ENCODE measurements at regions not wholly inside any gene's neighbourhood (a gene's known extent, or its start where the extent isn't known, plus 50 kb on each side); places are given as distances from the start of the nearest gene placed in this dataset.
"Not testable (repeated sequence)": the region's sequence is repeated elsewhere in the genome, so short reads cannot be mapped to it uniquely, and the experiment has no call there.

DNA sequence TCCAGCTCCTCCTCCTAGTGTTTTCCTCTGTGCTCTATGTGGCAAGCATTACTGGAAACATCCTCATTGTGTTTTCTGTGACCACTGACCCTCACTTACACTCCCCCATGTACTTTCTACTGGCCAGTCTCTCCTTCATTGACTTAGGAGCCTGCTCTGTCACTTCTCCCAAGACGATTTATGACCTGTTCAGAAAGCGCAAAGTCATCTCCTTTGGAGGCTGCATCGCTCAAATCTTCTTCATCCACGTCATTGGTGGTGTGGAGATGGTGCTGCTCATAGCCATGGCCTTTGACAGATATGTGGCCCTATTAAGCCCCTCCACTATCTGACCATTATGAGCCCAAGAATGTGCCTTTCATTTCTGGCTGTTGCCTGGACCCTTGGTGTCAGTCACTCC lies 64.0 kb downstream of the OR4F15 start:
- not testable (repeated sequence) for DNase-seq (ENCODE audit: low read depth); H3K36me3 ChIP-seq (ENCODE audit: control insufficient read depth, insufficient read depth, low read length); FAIRE-seq; H3K27me3 ChIP-seq (ENCODE audit: control insufficient read depth, insufficient read depth, low read length); H3K4me3 ChIP-seq (ENCODE audit: low read depth, low read length)

DNA sequence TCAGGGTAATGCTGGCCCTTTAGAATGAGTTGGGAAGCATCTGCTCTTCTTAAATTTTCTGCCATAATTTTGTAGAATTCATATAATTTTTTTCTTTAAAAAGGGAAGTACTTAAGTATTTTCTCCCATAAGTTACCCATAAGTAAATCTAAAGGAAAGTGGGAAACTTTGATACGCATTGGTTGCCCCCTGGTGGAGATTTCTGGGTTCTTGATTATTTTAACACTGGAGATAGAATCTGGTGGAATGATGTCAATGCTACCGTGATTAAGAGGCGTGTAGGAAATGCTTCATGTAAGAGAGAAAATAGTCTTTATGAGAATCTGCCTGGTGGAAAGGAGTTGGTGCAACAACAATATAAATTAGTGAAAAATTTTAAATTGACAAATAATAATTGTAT lies 65.6 kb downstream of the OR4F15 start:
- H3K27me3 ChIP-seq (ENCODE audit: control insufficient read depth, insufficient read depth, low read length); FAIRE-seq; H3K36me3 ChIP-seq (ENCODE audit: control insufficient read depth, insufficient read depth, low read length); H3K4me3 ChIP-seq (ENCODE audit: low read depth, low read length): not testable (repeated sequence)
- peak; percentile 2 for DNase-seq (ENCODE audit: low read depth)

DNA sequence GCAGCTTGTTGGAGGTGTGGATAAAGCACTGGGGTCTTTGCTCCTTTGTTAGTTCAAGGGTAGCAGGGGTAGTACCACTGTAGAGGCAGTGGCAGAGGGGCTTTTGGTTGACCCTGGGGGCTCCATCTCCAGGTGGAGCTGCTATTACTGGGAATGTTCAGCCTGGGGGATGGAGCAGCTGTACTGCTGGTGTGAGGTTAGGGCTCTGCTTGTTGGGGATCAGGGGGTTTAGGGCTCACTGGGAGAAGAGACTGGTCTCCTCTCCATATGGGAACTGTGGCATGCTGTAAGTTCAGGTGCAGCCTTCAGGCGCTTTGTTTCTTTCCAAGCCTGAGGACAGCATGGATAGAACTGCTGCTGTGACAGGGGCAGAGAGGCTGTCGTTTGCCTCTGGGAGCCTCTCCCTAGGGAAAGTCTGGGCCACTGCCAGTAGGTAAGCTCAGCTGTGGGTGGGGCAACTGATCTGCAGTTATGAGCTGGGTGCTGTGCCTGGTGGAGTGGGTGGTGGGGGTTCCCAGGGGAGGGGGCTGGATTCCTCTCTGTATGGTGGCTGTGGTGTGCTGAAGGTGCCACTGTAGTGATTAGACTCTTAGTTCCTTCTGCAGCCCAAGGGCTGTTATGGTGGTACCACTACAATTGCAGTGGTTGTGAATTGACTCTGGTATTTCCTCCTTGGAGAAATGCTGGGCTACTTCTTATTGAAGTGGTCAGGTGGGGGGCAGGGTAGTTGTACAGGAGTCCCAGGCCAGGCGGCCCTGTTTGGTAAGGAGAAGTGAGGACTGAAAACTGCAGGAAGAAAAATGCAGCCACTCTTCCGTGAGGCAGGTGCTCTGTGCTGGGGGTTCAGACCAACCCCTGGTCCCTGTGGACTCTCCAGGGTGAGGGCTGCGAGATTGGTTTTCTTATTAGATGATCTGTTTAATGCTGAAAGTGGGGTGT lies 100.6 kb downstream of the OR4F15 start:
- H3K36me3 ChIP-seq (ENCODE audit: control insufficient read depth, insufficient read depth, low read length); H3K27me3 ChIP-seq (ENCODE audit: control insufficient read depth, insufficient read depth, low read length); H3K4me3 ChIP-seq (ENCODE audit: low read depth, low read length); DNase-seq (ENCODE audit: low read depth); FAIRE-seq: not testable (repeated sequence)

DNA sequence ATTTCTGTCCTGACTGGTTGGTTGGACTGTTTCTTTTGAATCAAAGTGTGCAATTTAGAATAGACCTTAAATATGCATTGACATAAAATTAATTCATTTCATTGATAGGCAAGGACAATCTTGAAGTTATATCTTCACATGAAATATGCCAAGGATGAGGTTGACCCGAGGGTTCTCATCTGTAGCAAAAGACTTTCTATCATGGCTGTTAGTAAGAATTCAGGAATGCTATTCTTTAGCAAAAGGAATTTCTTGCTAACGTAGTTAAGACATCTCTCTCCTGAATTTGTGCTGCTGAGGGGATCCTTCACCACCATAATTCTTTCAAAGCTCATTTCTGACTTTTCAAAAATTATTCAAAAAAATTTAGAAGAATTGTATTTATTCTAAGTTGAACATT lies 112.6 kb downstream of the OR4F15 start:
- not testable (repeated sequence) for FAIRE-seq; H3K4me3 ChIP-seq (ENCODE audit: low read depth, low read length)

DNA sequence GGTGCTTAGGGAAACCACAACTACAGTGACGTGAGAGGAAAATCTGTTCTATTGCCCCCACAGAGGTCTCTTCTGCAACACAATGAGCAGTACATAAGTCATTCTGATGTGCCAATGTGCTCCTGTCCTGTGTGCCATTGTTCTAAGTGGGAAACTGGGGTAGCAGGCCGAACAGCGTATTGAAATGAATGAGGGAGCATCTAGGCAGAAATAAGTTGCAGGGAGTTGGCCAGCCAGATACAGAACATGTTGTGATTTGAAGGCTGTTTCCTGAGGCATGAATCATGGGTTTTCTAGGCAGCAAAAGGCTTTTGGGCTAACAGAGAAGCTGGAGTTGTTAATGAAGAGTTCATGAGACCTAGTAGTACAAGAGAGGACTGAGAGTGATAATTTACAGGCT lies 122.5 kb downstream of the OR4F15 start:
- H3K27me3 ChIP-seq (ENCODE audit: control insufficient read depth, insufficient read depth, low read length); H3K4me3 ChIP-seq (ENCODE audit: low read depth, low read length); DNase-seq (ENCODE audit: low read depth); H3K36me3 ChIP-seq (ENCODE audit: control insufficient read depth, insufficient read depth, low read length); FAIRE-seq: not testable (repeated sequence)

More for the DNA sequence above, 112.6 kb downstream of the OR4F15 start:
- H3K36me3 ChIP-seq (ENCODE audit: control insufficient read depth, insufficient read depth, low read length); H3K27me3 ChIP-seq (ENCODE audit: control insufficient read depth, insufficient read depth, low read length); DNase-seq (ENCODE audit: low read depth): not testable (repeated sequence)

DNA sequence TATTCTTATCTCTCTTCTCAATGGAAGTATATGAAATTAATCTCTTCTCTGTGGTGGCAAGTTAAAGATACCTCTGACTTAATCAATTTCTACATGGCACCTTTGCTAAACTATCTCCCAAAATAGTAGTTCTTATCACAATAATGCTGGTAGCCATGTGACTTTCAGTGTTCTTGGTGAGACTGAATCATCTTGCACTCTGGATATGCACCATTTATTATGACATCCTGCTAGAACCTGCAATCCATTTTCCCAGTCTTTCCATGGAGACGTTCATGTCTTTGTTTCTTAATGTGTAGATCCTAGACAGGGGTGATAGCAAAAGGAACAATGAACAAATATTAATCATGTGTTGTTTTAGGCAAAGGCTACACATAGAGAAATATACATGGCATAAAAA lies 125.4 kb downstream of the OR4F15 start:
- DNase-seq (ENCODE audit: low read depth); FAIRE-seq: not testable (repeated sequence)

DNA sequence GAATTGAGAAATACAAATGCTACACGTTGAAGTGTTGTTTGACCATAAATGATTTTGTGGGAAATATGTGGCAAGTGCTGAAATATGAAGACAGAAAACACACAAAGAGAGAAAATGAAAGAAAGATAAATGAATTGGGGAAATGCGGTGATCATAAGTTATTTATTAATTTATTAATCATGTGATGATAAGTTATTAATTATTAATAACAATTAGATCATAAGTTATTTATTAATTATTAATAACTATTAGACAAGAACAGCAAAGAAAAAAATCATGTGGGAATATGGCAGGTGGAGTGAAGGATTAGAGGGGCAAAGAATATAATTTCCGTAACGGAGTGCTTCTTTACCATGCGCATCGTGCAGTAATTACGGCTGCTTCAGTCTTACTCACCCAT lies 126.6 kb downstream of the OR4F15 start:
- not testable (repeated sequence) for H3K4me3 ChIP-seq (ENCODE audit: low read depth, low read length); DNase-seq (ENCODE audit: low read depth); H3K36me3 ChIP-seq (ENCODE audit: control insufficient read depth, insufficient read depth, low read length); H3K27me3 ChIP-seq (ENCODE audit: control insufficient read depth, insufficient read depth, low read length); FAIRE-seq

More for the DNA sequence above, 125.4 kb downstream of the OR4F15 start:
- not testable (repeated sequence) for H3K36me3 ChIP-seq (ENCODE audit: control insufficient read depth, insufficient read depth, low read length); H3K27me3 ChIP-seq (ENCODE audit: control insufficient read depth, insufficient read depth, low read length); H3K4me3 ChIP-seq (ENCODE audit: low read depth, low read length)

DNA sequence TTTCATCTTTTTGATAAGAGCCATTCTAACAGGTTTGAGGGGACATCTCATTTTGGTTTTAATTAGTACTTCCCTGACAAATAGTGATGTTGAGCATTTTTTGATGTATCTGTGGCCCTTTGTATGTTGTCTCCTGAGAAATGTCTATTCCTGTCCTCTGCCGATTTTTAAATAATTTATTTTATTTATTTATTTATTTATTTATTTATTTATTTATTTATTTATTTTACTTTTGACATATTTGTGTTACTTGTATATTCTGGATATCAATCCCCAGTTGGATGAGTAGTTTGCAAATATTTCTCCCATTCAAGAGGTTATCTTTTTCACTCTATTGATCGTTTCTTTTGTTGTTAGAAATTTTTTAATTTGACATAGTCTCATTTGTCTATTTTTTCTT lies 133.9 kb downstream of the OR4F15 start:
- H3K27me3 ChIP-seq (ENCODE audit: control insufficient read depth, insufficient read depth, low read length); H3K36me3 ChIP-seq (ENCODE audit: control insufficient read depth, insufficient read depth, low read length); FAIRE-seq: not testable (repeated sequence)

DNA sequence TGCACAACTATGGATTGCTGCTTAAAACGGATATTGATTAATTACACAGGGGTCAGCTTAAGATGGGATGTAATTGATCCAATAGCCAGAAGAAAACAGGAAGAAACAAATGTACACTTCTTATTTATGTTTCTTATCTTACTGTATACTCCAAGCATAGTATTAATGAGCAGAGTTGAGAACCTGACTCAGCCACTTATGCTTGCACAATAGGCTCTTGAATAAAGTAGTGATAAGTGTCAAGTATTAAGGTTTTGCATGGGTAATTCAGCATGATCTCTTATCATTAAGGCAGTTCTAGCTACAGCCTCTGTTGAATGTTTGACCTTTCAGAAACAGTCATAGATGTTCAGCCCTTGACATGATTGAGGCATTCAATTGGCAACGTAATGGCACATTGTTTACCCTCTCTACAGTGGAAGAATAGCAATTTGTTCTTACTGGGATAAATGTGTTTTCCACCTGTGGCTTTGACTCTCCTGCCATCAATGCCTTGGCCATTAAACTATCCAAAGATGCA lies 136.5 kb downstream of the OR4F15 start:
- not testable (repeated sequence) for H3K4me3 ChIP-seq (ENCODE audit: low read depth, low read length); H3K27me3 ChIP-seq (ENCODE audit: control insufficient read depth, insufficient read depth, low read length); FAIRE-seq; DNase-seq (ENCODE audit: low read depth); H3K36me3 ChIP-seq (ENCODE audit: control insufficient read depth, insufficient read depth, low read length)

More for the DNA sequence above, 133.9 kb downstream of the OR4F15 start:
- DNase-seq (ENCODE audit: low read depth); H3K4me3 ChIP-seq (ENCODE audit: low read depth, low read length): not testable (repeated sequence)

DNA sequence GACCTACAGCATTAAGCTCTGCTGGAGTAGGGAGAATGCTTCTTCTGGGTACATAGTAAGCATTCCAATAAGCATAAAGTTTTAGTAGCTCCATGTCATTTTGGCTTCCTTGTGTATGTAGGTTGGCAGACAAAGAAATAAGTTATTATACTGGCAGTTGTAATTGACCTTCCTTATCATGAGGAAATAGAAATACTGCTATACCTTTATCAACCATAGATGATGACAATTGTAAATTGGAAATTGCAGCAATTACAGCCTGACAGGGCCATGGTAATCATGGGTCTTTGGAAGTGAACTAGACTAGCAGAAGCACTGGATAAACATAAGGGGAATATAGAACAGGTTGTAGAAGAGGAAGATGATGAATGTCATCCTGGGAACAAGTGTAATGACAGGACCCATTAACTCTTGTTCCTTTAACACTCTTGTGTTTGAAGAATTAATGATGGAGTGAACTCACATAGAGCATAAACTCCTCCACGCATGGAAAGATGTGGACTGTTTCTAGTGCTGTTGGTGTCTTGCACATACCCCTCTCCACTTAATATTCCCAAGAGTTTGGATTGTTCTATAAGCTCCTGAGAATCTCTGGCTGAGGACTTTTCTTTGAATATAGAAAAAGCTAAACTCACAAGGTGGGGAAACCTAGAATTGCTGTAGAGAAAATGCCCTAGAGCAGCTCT lies 137.5 kb downstream of the OR4F15 start:
- FAIRE-seq; H3K36me3 ChIP-seq (ENCODE audit: control insufficient read depth, insufficient read depth, low read length): not testable (repeated sequence)

DNA sequence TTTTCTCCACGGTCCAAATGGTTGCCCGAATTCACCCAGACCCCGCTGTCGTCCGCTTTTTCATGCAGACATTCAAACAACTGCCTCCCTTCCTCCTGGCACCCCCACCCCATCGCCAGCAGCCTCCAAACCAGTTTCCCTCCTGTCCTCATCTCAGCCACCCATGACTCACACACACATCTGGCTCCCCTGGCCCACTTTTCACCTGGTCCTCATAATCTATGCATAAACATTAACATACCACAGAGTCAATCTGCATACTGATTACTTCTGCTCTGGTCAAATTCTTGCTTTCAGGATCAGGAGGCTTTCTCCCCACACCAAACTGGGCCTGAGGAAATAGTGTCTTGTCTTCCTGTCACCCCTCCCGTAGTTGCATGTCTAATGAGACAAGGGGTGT lies 142.0 kb downstream of the OR4F15 start:
- H3K27me3 ChIP-seq (ENCODE audit: control insufficient read depth, insufficient read depth, low read length); H3K36me3 ChIP-seq (ENCODE audit: control insufficient read depth, insufficient read depth, low read length); DNase-seq (ENCODE audit: low read depth); FAIRE-seq; H3K4me3 ChIP-seq (ENCODE audit: low read depth, low read length): not testable (repeated sequence)

More for the DNA sequence above, 137.5 kb downstream of the OR4F15 start:
- not testable (repeated sequence) for H3K27me3 ChIP-seq (ENCODE audit: control insufficient read depth, insufficient read depth, low read length); H3K4me3 ChIP-seq (ENCODE audit: low read depth, low read length); DNase-seq (ENCODE audit: low read depth)

DNA sequence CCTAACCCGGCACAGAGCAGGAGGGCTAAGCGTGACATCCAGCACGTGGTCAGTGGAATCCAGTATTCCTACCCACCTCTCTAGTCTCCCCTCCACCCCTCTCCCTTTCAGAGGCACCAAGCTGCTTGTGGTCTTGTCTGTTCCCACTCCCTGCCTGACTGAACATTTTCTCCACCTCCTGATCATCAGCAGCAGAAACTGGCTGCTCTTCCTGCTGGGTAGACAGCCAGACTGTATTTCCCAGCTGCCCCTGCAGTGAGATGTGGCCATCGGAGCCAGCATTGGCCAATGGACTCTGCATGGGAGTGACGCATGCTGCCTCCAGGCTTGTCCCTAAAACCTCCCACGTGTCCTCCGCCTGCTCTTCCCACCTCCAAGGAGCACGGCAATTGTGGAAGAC lies 143.8 kb downstream of the OR4F15 start:
- not testable (repeated sequence) for H3K4me3 ChIP-seq (ENCODE audit: low read depth, low read length); H3K27me3 ChIP-seq (ENCODE audit: control insufficient read depth, insufficient read depth, low read length); FAIRE-seq; H3K36me3 ChIP-seq (ENCODE audit: control insufficient read depth, insufficient read depth, low read length); DNase-seq (ENCODE audit: low read depth)

DNA sequence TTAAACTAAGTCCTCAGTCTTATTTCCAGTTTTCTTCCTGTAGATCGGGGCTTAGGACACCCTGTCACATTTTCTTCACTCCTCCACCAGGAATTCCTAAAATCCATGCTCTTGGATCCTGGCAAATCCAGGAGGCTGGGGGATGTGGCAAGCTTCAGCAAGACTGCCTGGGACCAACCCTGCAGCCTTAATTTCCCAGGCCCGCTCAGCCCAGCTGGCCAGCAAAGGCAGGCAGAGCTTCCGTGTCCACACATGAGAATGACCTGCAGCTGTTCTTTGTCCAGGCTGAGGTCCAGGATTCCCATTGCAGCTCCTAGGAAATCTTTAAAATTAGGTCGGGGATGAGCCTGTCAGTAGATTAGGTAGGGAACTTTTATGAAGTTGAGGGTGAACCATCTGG lies 146.7 kb downstream of the OR4F15 start:
- not testable (repeated sequence) for H3K4me3 ChIP-seq (ENCODE audit: low read depth, low read length); FAIRE-seq; DNase-seq (ENCODE audit: low read depth); H3K27me3 ChIP-seq (ENCODE audit: control insufficient read depth, insufficient read depth, low read length); H3K36me3 ChIP-seq (ENCODE audit: control insufficient read depth, insufficient read depth, low read length)

DNA sequence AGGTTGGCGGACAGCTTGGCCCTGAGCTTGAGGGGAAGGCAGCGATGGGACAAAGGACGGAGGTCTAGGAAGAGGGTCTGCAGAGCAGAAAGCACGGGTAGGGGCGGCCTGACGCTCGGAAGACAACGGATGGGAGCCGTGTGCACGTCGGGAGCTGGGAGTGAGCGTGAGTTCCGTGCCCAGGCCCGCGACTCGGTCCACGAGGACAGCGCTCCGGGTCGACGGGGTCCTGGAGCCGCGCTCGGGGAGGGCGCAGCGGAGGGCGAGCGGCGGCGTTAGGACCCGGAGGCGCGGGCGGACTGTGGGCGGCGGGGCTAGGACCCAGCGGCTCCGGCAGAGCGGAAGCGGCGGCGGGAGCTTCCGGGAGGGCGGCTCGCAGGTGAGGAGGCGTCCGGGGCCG lies 149.3 kb downstream of the OR4F15 start:
- not testable (repeated sequence) for H3K36me3 ChIP-seq (ENCODE audit: control insufficient read depth, insufficient read depth, low read length); FAIRE-seq; H3K27me3 ChIP-seq (ENCODE audit: control insufficient read depth, insufficient read depth, low read length); DNase-seq (ENCODE audit: low read depth)
- H3K4me3 ChIP-seq (ENCODE audit: low read depth, low read length): peak overlapping the region; percentile 36

Data from bronchial epithelial cell (primary cell).